ENCODE measurements at regions not wholly inside any gene's neighbourhood (a gene's known extent, or its start where the extent isn't known, plus 50 kb on each side); places are given as distances from the start of the nearest gene placed in this dataset.
A peak's percentile ranks its signal among the peaks of the same experiment; 100 is the strongest.
"Not testable (repeated sequence)": the region's sequence is repeated elsewhere in the genome, so short reads cannot be mapped to it uniquely, and the experiment has no call there.

DNA sequence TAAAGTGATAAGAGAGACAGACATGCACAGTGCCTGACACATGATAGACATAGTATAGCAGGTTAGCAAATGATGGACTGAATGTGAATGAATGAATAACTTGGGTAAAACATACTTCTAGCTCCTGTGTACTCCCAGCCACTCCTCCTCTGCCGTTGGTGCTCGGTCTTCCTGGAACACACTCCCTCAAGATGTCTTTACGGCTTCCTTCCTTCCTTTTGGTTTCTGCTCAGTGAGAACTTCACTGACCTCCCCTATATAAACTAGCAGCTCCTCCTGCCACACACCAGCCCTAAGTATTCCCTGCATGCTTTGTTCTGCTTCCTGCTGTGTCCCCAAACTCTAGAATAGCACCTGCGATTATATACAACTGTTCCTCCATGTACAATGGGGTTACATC lies 50.2 kb downstream of the RAD54L2 start:
- Histone ChIP-seq H3K4me3 (no peak overlapping the region), H3K9me3 (no peaks in the 10 kb centered on the region), H3K27ac (no peak overlapping the region), H3K36me3 (peaks cover 0 to 21% (median 4%) of the 10 kb centered on the region in 4 donors), H3K27me3 (no peaks in the 10 kb centered on the region), H3K4me1 (no peaks in the 10 kb centered on the region)
- WGBS (ENCODE audit: insufficient coverage, low coverage, low lambda C conversion rate, missing lambda C conversion rate), result 45% methylated on average over 4 of the region's 4 CpGs
- DNase-seq (no peak), ATAC-seq (peak in 1 of 4 donors; percentile 24)
- TF ChIP-seq, protein P1, sequence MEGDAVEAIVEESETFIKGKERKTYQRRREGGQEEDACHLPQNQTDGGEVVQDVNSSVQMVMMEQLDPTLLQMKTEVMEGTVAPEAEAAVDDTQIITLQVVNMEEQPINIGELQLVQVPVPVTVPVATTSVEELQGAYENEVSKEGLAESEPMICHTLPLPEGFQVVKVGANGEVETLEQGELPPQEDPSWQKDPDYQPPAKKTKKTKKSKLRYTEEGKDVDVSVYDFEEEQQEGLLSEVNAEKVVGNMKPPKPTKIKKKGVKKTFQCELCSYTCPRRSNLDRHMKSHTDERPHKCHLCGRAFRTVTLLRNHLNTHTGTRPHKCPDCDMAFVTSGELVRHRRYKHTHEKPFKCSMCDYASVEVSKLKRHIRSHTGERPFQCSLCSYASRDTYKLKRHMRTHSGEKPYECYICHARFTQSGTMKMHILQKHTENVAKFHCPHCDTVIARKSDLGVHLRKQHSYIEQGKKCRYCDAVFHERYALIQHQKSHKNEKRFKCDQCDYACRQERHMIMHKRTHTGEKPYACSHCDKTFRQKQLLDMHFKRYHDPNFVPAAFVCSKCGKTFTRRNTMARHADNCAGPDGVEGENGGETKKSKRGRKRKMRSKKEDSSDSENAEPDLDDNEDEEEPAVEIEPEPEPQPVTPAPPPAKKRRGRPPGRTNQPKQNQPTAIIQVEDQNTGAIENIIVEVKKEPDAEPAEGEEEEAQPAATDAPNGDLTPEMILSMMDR (IDR thresholded peaks at IDR 0.05), result no peak
- TF ChIP-seq POLR2A (IDR thresholded peaks at IDR 0.05), result no peak
- intact Hi-C loops (cut with DNase I), result no loop called here

DNA sequence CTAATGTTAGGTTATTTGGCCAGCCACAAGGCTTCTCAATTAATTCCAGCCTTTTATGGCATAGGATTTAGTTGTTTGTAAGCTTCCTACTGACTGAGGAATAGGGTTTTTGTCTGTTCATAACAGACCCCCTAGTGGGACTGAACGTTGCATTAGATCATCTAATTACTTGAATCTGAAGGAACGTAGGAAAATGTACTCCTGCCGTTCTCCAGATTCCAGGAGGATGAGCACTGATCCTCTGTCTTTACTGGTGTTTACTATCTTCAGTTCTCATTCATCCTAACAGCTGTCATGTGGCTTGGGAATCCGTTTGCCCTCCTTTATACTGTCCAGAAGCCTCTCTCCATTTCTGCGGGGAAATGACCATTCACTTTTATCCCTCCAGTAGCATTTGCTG lies 52.7 kb downstream of the RAD54L2 start:
- ATAC-seq (no peak), DNase-seq (no peak)
- H3K4me1 ChIP-seq, result no peaks in the 10 kb centered on the region
- intact Hi-C loops (cut with DNase I), result no loop called here
- no peak overlapping the region for H3K27ac ChIP-seq
- TF ChIP-seq, protein P1 (IDR thresholded peaks at IDR 0.05), result no peak
- no peak for TF ChIP-seq POLR2A (IDR thresholded peaks at IDR 0.05)
- no peaks in the 10 kb centered on the region for H3K9me3 ChIP-seq
- WGBS (ENCODE audit: insufficient coverage, low coverage, low lambda C conversion rate, missing lambda C conversion rate), result 77% methylated on average over 5 of the region's 5 CpGs
- H3K4me3 ChIP-seq, result no peak overlapping the region
- no peaks in the 10 kb centered on the region for H3K27me3 ChIP-seq
- H3K36me3 ChIP-seq, result peaks cover 2 to 24% (median 5%) of the 10 kb centered on the region in 4 donors

DNA sequence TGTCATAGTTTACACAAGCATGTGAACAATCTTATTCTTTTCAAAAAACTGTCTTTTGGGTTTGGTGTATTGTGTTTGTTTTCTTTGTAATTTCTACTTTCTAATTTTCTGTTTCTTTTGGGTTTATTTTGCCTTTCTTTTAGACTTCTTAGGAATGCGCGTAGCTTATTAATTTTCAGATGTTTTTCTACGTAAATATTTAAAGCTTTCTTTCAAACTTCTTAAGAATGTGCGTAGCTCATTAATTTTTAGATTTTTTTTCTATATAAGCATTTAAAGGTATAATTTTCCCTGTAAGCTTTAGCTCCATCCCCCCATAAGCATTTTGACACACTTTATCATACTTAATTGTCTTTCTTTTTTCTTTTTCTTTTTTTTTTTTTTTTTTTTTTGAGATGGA lies 55.2 kb downstream of the RAD54L2 start:
- H3K4me3 ChIP-seq, result no peak overlapping the region
- ATAC-seq (no peak), DNase-seq (no peak)
- no peak overlapping the region for H3K27ac ChIP-seq
- H3K36me3 ChIP-seq, result peaks cover 3 to 36% (median 6%) of the 10 kb centered on the region in 4 donors
- no peaks in the 10 kb centered on the region for H3K4me1 ChIP-seq
- H3K9me3 ChIP-seq, result no peaks in the 10 kb centered on the region
- intact Hi-C loops (cut with DNase I), result no loop called here
- WGBS (ENCODE audit: insufficient coverage, low coverage, low lambda C conversion rate, missing lambda C conversion rate), result 95% methylated on average over 4 of the region's 4 CpGs
- H3K27me3 ChIP-seq, result no peaks in the 10 kb centered on the region
- TF ChIP-seq POLR2A (IDR thresholded peaks at IDR 0.05), result no peak
- TF ChIP-seq, protein P1 (IDR thresholded peaks at IDR 0.05), result no peak

DNA sequence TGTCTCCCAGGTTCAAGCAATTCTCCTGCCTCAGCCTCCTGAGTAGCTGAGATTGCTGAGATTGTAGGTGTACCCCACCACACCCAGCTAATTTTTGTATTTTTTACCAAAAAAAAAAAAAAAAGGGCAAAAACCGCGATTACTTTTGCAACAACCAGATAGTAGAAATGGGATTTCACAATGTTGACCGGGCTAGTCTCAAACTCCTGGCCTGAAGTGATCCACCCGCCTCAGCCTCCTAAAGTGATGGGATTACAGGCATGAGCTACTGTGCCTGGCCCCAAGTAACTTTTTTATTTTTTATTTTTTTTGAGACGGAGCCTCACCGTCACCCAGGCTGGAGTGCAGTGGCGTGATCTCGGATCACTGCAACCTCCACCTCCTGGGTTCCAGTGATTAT lies 61.1 kb downstream of the RAD54L2 start:
- peaks cover 0 to 18% (median 1%) of the 10 kb centered on the region in 4 donors for H3K4me1 ChIP-seq
- intact Hi-C loops (cut with DNase I); H3K9me3 ChIP-seq; H3K27ac ChIP-seq; DNase-seq; H3K27me3 ChIP-seq; H3K4me3 ChIP-seq: not testable (repeated sequence)
- 37% methylated on average over 5 of the region's 8 CpGs for WGBS (ENCODE audit: insufficient coverage, low coverage, low lambda C conversion rate, missing lambda C conversion rate)
- peaks cover 0 to 15% (median 4%) of the 10 kb centered on the region in 4 donors for H3K36me3 ChIP-seq
- peak in 1 of 4 donors; percentile 61 for ATAC-seq

DNA sequence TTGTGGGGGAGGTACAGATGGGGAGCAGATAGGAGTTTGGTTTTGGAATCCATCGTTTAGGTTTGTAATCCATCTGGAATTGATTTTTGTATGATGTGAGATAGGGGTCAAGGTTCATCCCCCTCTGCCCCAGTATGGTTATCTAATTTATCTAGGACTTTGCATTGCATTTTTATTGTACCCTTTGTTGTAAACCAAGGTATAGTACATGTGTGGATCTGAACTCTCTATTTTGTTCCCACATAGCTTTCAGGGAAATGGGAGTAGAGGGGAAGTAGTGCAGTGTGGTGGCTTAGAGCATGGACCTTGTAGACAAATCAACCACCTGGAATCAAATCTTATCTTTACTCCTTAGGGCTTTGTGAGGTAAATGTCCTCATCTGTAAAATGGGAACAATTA lies 65.7 kb downstream of the RAD54L2 start:
- H3K27ac ChIP-seq, result no peak overlapping the region
- H3K36me3 ChIP-seq, result no peaks in the 10 kb centered on the region
- 50% methylated on average over 1 of the region's 1 CpG for WGBS (ENCODE audit: insufficient coverage, low coverage, low lambda C conversion rate, missing lambda C conversion rate)
- no peaks in the 10 kb centered on the region for H3K27me3 ChIP-seq
- ATAC-seq (peak in 1 of 4 donors; percentile 44), DNase-seq (no peak)
- H3K9me3 ChIP-seq, result no peaks in the 10 kb centered on the region
- no peak for TF ChIP-seq POLR2A (IDR thresholded peaks at IDR 0.05)
- TF ChIP-seq, protein P1 (IDR thresholded peaks at IDR 0.05), result no peak
- intact Hi-C loops (cut with DNase I), result no loop called here
- peaks cover 0 to 18% (median 2%) of the 10 kb centered on the region in 4 donors for H3K4me1 ChIP-seq
- no peak overlapping the region for H3K4me3 ChIP-seq
